ENCODE measurements at regions not wholly inside any gene's neighbourhood (a gene's known extent, or its start where the extent isn't known, plus 50 kb on each side); places are given as distances from the start of the nearest gene placed in this dataset.

GRCh38 chr13:111861766-111862366 lies 205.1 kb upstream of the SOX1 start:
- 51% methylated on average over 10 of the region's 13 CpGs for WGBS (ENCODE audit: low lambda C conversion rate)
- no peak for DNase-seq
- Histone ChIP-seq H3F3A (replicated peaks; ENCODE audit: insufficient read depth) (no peaks in the 10 kb centered on the region), H3K27ac (ENCODE audit: low read depth in 2 of 2, low read length in 1 of 2) (no peak overlapping the region), H3K4me3 (ENCODE audit: low read depth in 2 of 2, low read length in 1 of 2) (no peak overlapping the region), H3K4me2 (no peak overlapping the region), H3K36me3 (replicated peaks in 1 of 2; ENCODE audit: control insufficient read depth in 1 of 2, insufficient read depth in 2 of 2, low read length in 1 of 2) (no peaks in the 10 kb centered on the region), H3K27me3 (ENCODE audit: insufficient read depth) (no peaks in the 10 kb centered on the region; the same call in 1 of the 2 replicates), H3K9me3 (no peaks in the 10 kb centered on the region), H3K9ac (no peak overlapping the region), H2AFZ (ENCODE audit: low read depth) (no peak overlapping the region), H4K20me1 (ENCODE audit: insufficient read depth) (no peaks in the 10 kb centered on the region), H3K79me2 (ENCODE audit: insufficient read depth) (no peaks in the 10 kb centered on the region), H3K4me1 (ENCODE audit: control insufficient read depth in 1 of 2, insufficient read depth in 2 of 2, low read depth in 1 of 2, low read length in 1 of 2) (no peaks in the 10 kb centered on the region), H3K9me2 (no peaks in the 10 kb centered on the region)
- TF ChIP-seq POLR2AphosphoS5 (IDR thresholded peaks at IDR 0.05; ENCODE audit: low read depth, low read length) (no peak), IRF3 (IDR thresholded peaks at IDR 0.05; ENCODE audit: low read depth, low read length) (no peak), RCOR1 (IDR thresholded peaks at IDR 0.05; ENCODE audit: low read length) (no peak), ELF1 (IDR thresholded peaks at IDR 0.05) (no peak), EZH2phosphoT487 (IDR thresholded peaks at IDR 0.05; ENCODE audit: borderline replicate concordance, low read depth) (no peak), SMC3 (IDR thresholded peaks at IDR 0.05; ENCODE audit: low read depth, low read length) (no peak), MAX (IDR thresholded peaks at IDR 0.05; ENCODE audit: low read depth) (no peak), GATA2 (CRISPR knock-in tag; IDR thresholded peaks at IDR 0.05) (no peak)
- CTCF ChIA-PET, result no interaction called here
- POLR2A ChIA-PET, result no interaction called here

GRCh38 chr13:111862836-111863815 lies 203.8 kb upstream of the SOX1 start:
- POLR2A ChIA-PET, result no interaction called here
- H2AFZ ChIP-seq (ENCODE audit: low read depth), result no peak overlapping the region
- no peak overlapping the region for H3K27ac ChIP-seq (ENCODE audit: low read depth in 2 of 2, low read length in 1 of 2)
- CTCF ChIA-PET, result interaction anchor here (0.9 kb wide), 1 partner anchor 580 kb away, joined by 4 read pairs; no protein-coding TSS in a partner anchor
- H3K9me3 ChIP-seq, result no peaks in the 10 kb centered on the region
- H3K4me3 ChIP-seq (ENCODE audit: low read depth in 2 of 2, low read length in 1 of 2), result no peak overlapping the region
- H3K79me2 ChIP-seq (ENCODE audit: insufficient read depth), result no peaks in the 10 kb centered on the region
- H3K36me3 ChIP-seq (replicated peaks in 1 of 2; ENCODE audit: control insufficient read depth in 1 of 2, insufficient read depth in 2 of 2, low read length in 1 of 2), result no peaks in the 10 kb centered on the region
- no peaks in the 10 kb centered on the region for H3K4me1 ChIP-seq (ENCODE audit: control insufficient read depth in 1 of 2, insufficient read depth in 2 of 2, low read depth in 1 of 2, low read length in 1 of 2)
- no peaks in the 10 kb centered on the region for H3F3A ChIP-seq (replicated peaks; ENCODE audit: insufficient read depth)
- TF ChIP-seq FOSL2 (IDR thresholded peaks at IDR 0.05; ENCODE audit: borderline replicate concordance, low read depth) (no peak), MAX (IDR thresholded peaks at IDR 0.05; ENCODE audit: low read depth) (no peak), NRF1 (IDR thresholded peaks at IDR 0.05; ENCODE audit: low read depth, low read length) (no peak), EP300 (IDR thresholded peaks at IDR 0.05; ENCODE audit: borderline replicate concordance in 1 of 2, low read depth in 1 of 2, low read length in 1 of 2) (no peak), REST (IDR thresholded peaks at IDR 0.05; ENCODE audit: low read depth, low read length) (no peak), TEAD4 (IDR thresholded peaks at IDR 0.05; ENCODE audit: borderline replicate concordance, insufficient read depth) (no peak), USF2 (IDR thresholded peaks at IDR 0.05; ENCODE audit: borderline replicate concordance, low read depth, low read length) (no peak), RCOR1 (IDR thresholded peaks at IDR 0.05; ENCODE audit: low read length) (no peak), FOXM1 (IDR thresholded peaks at IDR 0.05; ENCODE audit: low read depth) (no peak), NFIC (IDR thresholded peaks at IDR 0.05; ENCODE audit: borderline replicate concordance) (no peak)
- no peak overlapping the region for H3K4me2 ChIP-seq
- no peaks in the 10 kb centered on the region for H3K9me2 ChIP-seq
- H4K20me1 ChIP-seq (ENCODE audit: insufficient read depth), result no peaks in the 10 kb centered on the region
- WGBS (ENCODE audit: low lambda C conversion rate), result 12% methylated on average over 27 of the region's 33 CpGs
- H3K27me3 ChIP-seq (ENCODE audit: insufficient read depth), result no peaks in the 10 kb centered on the region; the same call in 1 of the 2 replicates
- DNase-seq, result no peak
- no peak overlapping the region for H3K9ac ChIP-seq

Measured in SK-N-SH (cell line).